H1 (cell line): ENCODE measurements at regions not wholly inside any gene's neighbourhood (a gene's known extent, or its start where the extent isn't known, plus 50 kb on each side); places are given as distances from the start of the nearest gene placed in this dataset.

ENCODE experiments used
- CTCF ChIA-PET: fragments of 300-600 bp; sonication (Branson Sonifier 250); formaldehyde crosslinking; loops from one replicate; lab custom pipeline; 2021; ENCODE audit not compliant: partially characterized antibody; lab: Charles Lee
- POLR2A ChIA-PET: fragments of 300-600 bp; sonication (Branson Sonifier 250); formaldehyde crosslinking; loops from one replicate; lab custom pipeline; 2021; ENCODE audit warnings: inconsistent platforms; ENCODE audit not compliant: partially characterized antibody; lab: Charles Lee
- DNase-seq, 2 experiments: peaks; one replicate each; pipeline versions ENCODE4 v3.0.0 to v3.0.0-alpha.2; 2010 to 2022; ENCODE audit warnings: low spot score in 2 of 2, low read depth in 1 of 2, mixed read lengths in 1 of 2
- FAIRE-seq: peaks from 2 replicates; lab custom pipeline; 2011; peaks lifted over from hg19 to GRCh38; lab: Jason Lieb, UNC
- H2AFZ ChIP-seq: 2 replicates; pipeline ENCODE4 v1.8.1; 2012; ENCODE audit warnings: low read length, inconsistent platforms
- H2AK5ac ChIP-seq: 2 replicates; pipeline ENCODE4 v1.6.1; 2013; ENCODE audit warnings: low read depth, low read length
- H2BK120ac ChIP-seq: replicated peaks from 2 replicates; pipeline ENCODE3; 2013; ENCODE audit warnings: low read depth, low read length, inconsistent platforms
- H2BK12ac ChIP-seq: 2 replicates; pipeline ENCODE4 v1.6.1; 2013; ENCODE audit warnings: low read depth, low read length
- H2BK15ac ChIP-seq: 2 replicates; pipeline ENCODE4 v1.6.1; 2013; ENCODE audit warnings: low read length
- H2BK20ac ChIP-seq: 2 replicates; pipeline ENCODE4 v1.6.1; 2013; ENCODE audit warnings: low read length
- H2BK5ac ChIP-seq: 2 replicates; pipeline ENCODE4 v1.6.1; 2013; ENCODE audit warnings: low read depth, low read length
- H3K14ac ChIP-seq: 2 replicates; pipeline ENCODE4 v1.6.1; 2013; ENCODE audit warnings: inconsistent platforms; ENCODE audit not compliant: insufficient read length
- H3K18ac ChIP-seq: 2 replicates; pipeline ENCODE4 v1.6.1; 2013; ENCODE audit warnings: low read length; ENCODE audit errors: extremely low read depth
- H3K23ac ChIP-seq: 2 replicates; pipeline ENCODE4 v1.6.1; 2013; ENCODE audit warnings: inconsistent platforms; ENCODE audit not compliant: insufficient read length
- H3K23me2 ChIP-seq: 2 replicates; pipeline ENCODE4 v1.6.1; 2013; ENCODE audit warnings: low read depth, low read length
- H3K27ac ChIP-seq: 2 replicates; pipeline ENCODE4 v1.6.1; 2011; ENCODE audit warnings: low read depth, low read length, inconsistent platforms
- H3K27me3 ChIP-seq, 4 experiments: replicated peaks in 1 of 4; 1 replicate in 1 of 4; 2 replicates in 3 of 4; pipeline versions ENCODE4 v1.6.1 to v1.8.1; 2011 to 2013; ENCODE audit warnings: low read length in 3 of 4, mild to moderate bottlenecking in 3 of 4, inconsistent platforms in 2 of 4, mixed read lengths in 2 of 4, moderate library complexity in 1 of 4; ENCODE audit not compliant: control insufficient read depth in 3 of 4, insufficient read depth in 3 of 4; ENCODE audit errors: extremely low read depth in 1 of 4
- H3K36me3 ChIP-seq, 4 experiments: 2 replicates each; pipeline versions ENCODE4 v1.6.1 to v1.8.1; 2011 to 2013; ENCODE audit warnings: mild to moderate bottlenecking in 4 of 4, low read length in 3 of 4, moderate library complexity in 2 of 4, control low read depth in 1 of 4, inconsistent platforms in 1 of 4; ENCODE audit not compliant: insufficient read depth in 4 of 4, control insufficient read depth in 2 of 4
- H3K4ac ChIP-seq: replicated peaks from 2 replicates; pipeline ENCODE3; 2013; ENCODE audit warnings: low read length, low read depth, mixed read lengths, inconsistent platforms; ENCODE audit not compliant: insufficient read length
- H3K4me1 ChIP-seq, 4 experiments: replicated peaks in 1 of 4; 1 replicate in 1 of 4; 2 replicates in 3 of 4; pipeline versions ENCODE4 v1.6.1 to v1.8.1; 2011 to 2013; ENCODE audit warnings: low read length in 3 of 4, inconsistent platforms in 2 of 4, mixed read lengths in 1 of 4; ENCODE audit not compliant: insufficient read depth in 4 of 4, control insufficient read depth in 3 of 4
- H3K4me2 ChIP-seq, 2 experiments: 2 replicates each; pipeline versions ENCODE4 v1.6.1 to v1.8.1; 2011 to 2013; ENCODE audit warnings: low read depth in 2 of 2, low read length in 2 of 2, control low read depth in 1 of 2, inconsistent platforms in 1 of 2, mild to moderate bottlenecking in 1 of 2; ENCODE audit not compliant: insufficient read depth in 1 of 2
- H3K4me3 ChIP-seq, 4 experiments: fragments of 200-600, 300-600 bp in 1 of 4; sonication (generic), shearing (Covaris generic), sonication (Bioruptor Twin) in 1 of 4; 2 replicates each; pipeline versions ENCODE4 v1.5.1 to v1.8.1; 2011 to 2016; ENCODE audit warnings: low read length in 4 of 4, low read depth in 3 of 4, control low read depth in 2 of 4, inconsistent platforms in 2 of 4, mild to moderate bottlenecking in 2 of 4, mixed read lengths in 1 of 4, moderate library complexity in 1 of 4; ENCODE audit not compliant: insufficient read depth in 2 of 4; ENCODE audit errors: extremely low read depth in 1 of 4
- H3K56ac ChIP-seq: replicated peaks from 2 replicates; pipeline ENCODE3; 2013; ENCODE audit warnings: low read depth, mild to moderate bottlenecking, mixed read lengths, low read length, inconsistent platforms; ENCODE audit not compliant: insufficient read length
- H3K79me1 ChIP-seq: 2 replicates; pipeline ENCODE4 v1.6.1; 2013; ENCODE audit warnings: low read depth, low read length, control low read depth
- H3K79me2 ChIP-seq, 2 experiments: 2 replicates each; pipeline versions ENCODE4 v1.6.1 to v1.8.1; 2012 to 2013; ENCODE audit warnings: low read length in 2 of 2, mild to moderate bottlenecking in 2 of 2, inconsistent platforms in 1 of 2; ENCODE audit not compliant: insufficient read depth in 2 of 2, control insufficient read depth in 1 of 2
- H3K9ac ChIP-seq, 4 experiments: replicated peaks in 1 of 4; 1 replicate in 1 of 4; 2 replicates in 3 of 4; pipeline versions ENCODE4 v1.6.1 to v1.8.1; 2011 to 2013; ENCODE audit warnings: low read depth in 3 of 4, low read length in 3 of 4, control low read depth in 2 of 4, mild to moderate bottlenecking in 2 of 4, moderate library complexity in 2 of 4, inconsistent platforms in 1 of 4; ENCODE audit errors: extremely low read depth in 1 of 4
- H3K9me3 ChIP-seq, 2 experiments: 2 replicates each; pipeline versions ENCODE4 v1.6.1 to v1.8.1; 2012 to 2013; ENCODE audit warnings: mild to moderate bottlenecking in 2 of 2, moderate library complexity in 2 of 2, control low read depth in 1 of 2, inconsistent platforms in 1 of 2, low read depth in 1 of 2, low read length in 1 of 2, mixed read lengths in 1 of 2; ENCODE audit not compliant: insufficient read depth in 2 of 2
- H4K20me1 ChIP-seq, 2 experiments: replicated peaks in 1 of 2; 2 replicates each; pipeline versions ENCODE3 to v1.8.1; 2011 to 2013; ENCODE audit warnings: inconsistent platforms in 2 of 2, low read length in 2 of 2, mild to moderate bottlenecking in 1 of 2; ENCODE audit not compliant: insufficient read depth in 2 of 2, control insufficient read depth in 1 of 2
- H4K5ac ChIP-seq: 2 replicates; pipeline ENCODE4 v1.6.1; 2013; ENCODE audit warnings: low read length, low read depth, mixed read lengths, inconsistent platforms; ENCODE audit not compliant: insufficient read length
- H4K8ac ChIP-seq: 2 replicates; pipeline ENCODE4 v1.8.0; 2013; ENCODE audit warnings: mild to moderate bottlenecking, moderate library complexity, low read length, inconsistent platforms; ENCODE audit not compliant: insufficient read depth; ENCODE audit errors: extremely low read depth
- H4K91ac ChIP-seq: replicated peaks from 2 replicates; pipeline ENCODE3; 2013; ENCODE audit warnings: low read length, mixed read lengths, inconsistent platforms; ENCODE audit not compliant: insufficient read length
- ASH2L ChIP-seq: fragments of 200-600, 300-600 bp; sonication (generic); IDR thresholded peaks from one replicate; pipeline ENCODE4 v1.7.1; 2017; ENCODE audit warnings: low read length
- BRCA1 ChIP-seq: IDR thresholded peaks from 2 replicates; pipeline ENCODE4 v1.6.1; 2012; ENCODE audit warnings: low read depth, low read length, improper control_type of control experiment
- CBX5 ChIP-seq: fragments of 300-800, 300-1000 bp; sonication (generic); IDR thresholded peaks from 2 replicates; pipeline ENCODE4 v1.7.1; 2016; ENCODE audit warnings: antibody characterized with exemption, low read length, low read depth
- EGR1 ChIP-seq: IDR thresholded peaks from 2 replicates; pipeline ENCODE4 v1.6.1; 2011; ENCODE audit warnings: low read depth, low read length, borderline replicate concordance
- RNF2 ChIP-seq: fragments of 200-900, 300-1000 bp; sonication (generic); IDR thresholded peaks from 2 replicates; pipeline ENCODE4 v1.7.1; 2016; ENCODE audit warnings: borderline replicate concordance, low read depth, mild to moderate bottlenecking, antibody characterized with exemption, low read length; ENCODE audit not compliant: poor library complexity, severe bottlenecking; ENCODE audit errors: missing control alignments
- TCF12 ChIP-seq: IDR thresholded peaks from 2 replicates; pipeline ENCODE4 v1.6.1; 2011; ENCODE audit warnings: low read depth, mild to moderate bottlenecking, low read length
- WGBS, 2 experiments: shearing (Covaris generic) in 1 of 2; methylation state at CpG; one replicate each; pipeline versions ENCODE4 v1.1.6 to v1.1.7; 2013 to 2015; ENCODE audit warnings: low lambda C conversion rate in 2 of 2, mixed read lengths in 2 of 2, inconsistent platforms in 1 of 2, low coverage in 1 of 2, missing lambda C conversion rate in 1 of 2; ENCODE audit not compliant: insufficient replicate concordance in 2 of 2, insufficient coverage in 1 of 2, insufficient read length in 1 of 2; ENCODE audit errors: extremely low coverage in 1 of 2, missing lambda C conversion rate in 1 of 2; 5-methylcytosine and 5-hydroxymethylcytosine counted together

DNA sequence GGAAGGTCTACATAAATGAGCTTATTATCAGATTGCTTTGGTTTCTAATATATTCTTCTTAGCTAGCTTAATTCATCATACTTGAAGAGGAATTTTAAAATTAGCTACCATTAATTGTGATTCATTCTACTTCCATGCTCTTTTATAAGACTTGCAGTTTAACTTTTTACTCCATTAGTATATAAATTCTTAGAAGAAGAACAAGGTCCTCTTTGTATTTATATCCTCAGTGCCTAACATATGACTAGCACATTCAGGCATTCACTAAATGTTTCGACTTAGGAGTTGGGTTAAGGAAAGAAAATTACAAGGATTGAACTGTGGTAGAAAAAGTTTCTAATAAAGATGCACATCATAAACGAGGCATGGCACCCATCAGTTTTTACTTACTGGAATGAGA is 1135.5 kb downstream of the JRKL start:
- Histone ChIP-seq H3K4me1 (no peaks in the 10 kb centered on the region), H3K9ac (no peak overlapping the region), H3K27me3 (no peaks in the 10 kb centered on the region), H3K23me2 (no peaks in the 10 kb centered on the region), H4K8ac (no peak overlapping the region), H3K79me2 (no peaks in the 10 kb centered on the region), H4K5ac (no peak overlapping the region), H3K4me3 (no peak overlapping the region), H2BK5ac (no peak overlapping the region), H3K18ac (no peak overlapping the region), H2BK120ac (no peak overlapping the region), H3K4ac (no peak overlapping the region), H2BK15ac (no peak overlapping the region), H3K9me3 (peaks cover 0 to 4% of the 10 kb centered on the region in 2 experiments; a peak in 1 of 4 replicates), H3K23ac (no peak overlapping the region), H4K20me1 (no peaks in the 10 kb centered on the region), H3K79me1 (no peaks in the 10 kb centered on the region), H3K56ac (no peak overlapping the region), H2BK20ac (no peak overlapping the region), H2AFZ (no peak overlapping the region), H2AK5ac (no peak overlapping the region), H3K36me3 (no peaks in the 10 kb centered on the region), H2BK12ac (no peak overlapping the region), H3K4me2 (no peak overlapping the region), H4K91ac (no peak overlapping the region), H3K27ac (no peak overlapping the region), H3K14ac (no peak overlapping the region)
- DNase-seq (no peak), FAIRE-seq (no peak)
- 84% methylated on average over 2 of the region's 2 CpGs; no CpG with 5 or more reads in 1 of the 2 experiments for WGBS, 2 experiments
- ChIA-PET POLR2A (no interaction called here), CTCF (no interaction called here)
- TF ChIP-seq EGR1 = no peak
- TF ChIP-seq TCF12 = no peak
- TF ChIP-seq CBX5 = no peak
- TF ChIP-seq RNF2 = no peak
- TF ChIP-seq BRCA1 = no peak
- TF ChIP-seq ASH2L = no peak
